ENCODE measurements at regions not wholly inside any gene's neighbourhood (a gene's known extent, or its start where the extent isn't known, plus 50 kb on each side); places are given as distances from the start of the nearest gene placed in this dataset.

DNA sequence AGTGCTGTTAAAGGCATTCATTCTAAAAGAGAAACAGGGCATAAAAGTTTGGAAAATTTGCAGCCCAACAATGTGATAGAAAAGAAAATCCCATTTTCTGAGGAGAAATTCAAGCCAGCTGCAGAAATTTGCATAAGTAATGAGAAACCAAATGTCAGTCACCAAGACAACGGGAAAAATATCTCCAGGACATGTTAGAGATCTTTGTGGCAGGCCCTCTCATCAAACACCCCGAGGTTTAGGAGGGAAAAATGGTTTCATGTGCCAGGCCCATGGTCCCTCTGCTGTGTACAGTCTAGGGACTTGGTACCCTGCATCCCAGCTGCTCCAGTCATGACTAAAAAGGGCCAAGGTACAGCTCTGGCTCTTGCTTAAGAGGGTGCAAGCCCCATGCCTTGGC lies 251.0 kb upstream of the FAR2 start:
- TF ChIP-seq, protein P1, sequence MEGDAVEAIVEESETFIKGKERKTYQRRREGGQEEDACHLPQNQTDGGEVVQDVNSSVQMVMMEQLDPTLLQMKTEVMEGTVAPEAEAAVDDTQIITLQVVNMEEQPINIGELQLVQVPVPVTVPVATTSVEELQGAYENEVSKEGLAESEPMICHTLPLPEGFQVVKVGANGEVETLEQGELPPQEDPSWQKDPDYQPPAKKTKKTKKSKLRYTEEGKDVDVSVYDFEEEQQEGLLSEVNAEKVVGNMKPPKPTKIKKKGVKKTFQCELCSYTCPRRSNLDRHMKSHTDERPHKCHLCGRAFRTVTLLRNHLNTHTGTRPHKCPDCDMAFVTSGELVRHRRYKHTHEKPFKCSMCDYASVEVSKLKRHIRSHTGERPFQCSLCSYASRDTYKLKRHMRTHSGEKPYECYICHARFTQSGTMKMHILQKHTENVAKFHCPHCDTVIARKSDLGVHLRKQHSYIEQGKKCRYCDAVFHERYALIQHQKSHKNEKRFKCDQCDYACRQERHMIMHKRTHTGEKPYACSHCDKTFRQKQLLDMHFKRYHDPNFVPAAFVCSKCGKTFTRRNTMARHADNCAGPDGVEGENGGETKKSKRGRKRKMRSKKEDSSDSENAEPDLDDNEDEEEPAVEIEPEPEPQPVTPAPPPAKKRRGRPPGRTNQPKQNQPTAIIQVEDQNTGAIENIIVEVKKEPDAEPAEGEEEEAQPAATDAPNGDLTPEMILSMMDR (conservative IDR thresholded peaks at IDR 0.05; ENCODE audit: low read depth, low read length) = no peak
- no peak for TF ChIP-seq EZH2 (IDR thresholded peaks at IDR 0.05; ENCODE audit: borderline replicate concordance, low read depth, low read length, poor library complexity, severe bottlenecking)
